ENCODE measurements at regions not wholly inside any gene's neighbourhood (a gene's known extent, or its start where the extent isn't known, plus 50 kb on each side); places are given as distances from the start of the nearest gene placed in this dataset.

DNA sequence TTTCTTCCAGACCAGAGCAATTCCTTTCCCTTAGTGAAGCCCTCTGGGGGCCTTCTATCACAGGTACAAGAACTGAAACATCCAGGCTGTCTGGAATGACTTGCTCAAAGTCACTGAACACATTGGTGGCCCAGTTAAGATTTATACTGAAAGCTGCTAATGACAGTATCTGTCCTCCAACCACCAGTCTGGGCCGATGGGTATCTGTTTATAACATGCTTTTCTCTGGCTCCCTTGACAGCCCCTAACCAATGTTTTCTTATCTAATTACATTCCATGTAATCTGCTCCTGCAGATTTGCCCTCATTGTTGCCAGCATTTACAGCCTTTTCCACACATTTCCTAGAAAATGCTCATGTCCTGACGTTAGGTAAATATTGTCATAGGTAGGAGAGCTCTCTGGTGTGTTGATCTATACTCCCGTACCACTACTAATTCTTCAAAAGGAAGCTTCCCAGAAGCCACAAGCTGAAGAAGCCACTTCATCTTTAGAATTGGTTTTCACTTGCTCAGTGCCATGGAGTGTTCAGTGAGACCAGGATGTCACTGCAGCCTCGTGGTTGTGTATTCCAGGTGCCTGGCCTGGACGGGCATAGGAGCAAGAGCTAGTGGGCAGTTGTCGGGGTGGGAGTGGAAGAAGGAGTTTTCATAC, 163.9 kb downstream of the TSEN15 start:
- TF ChIP-seq, protein P1, sequence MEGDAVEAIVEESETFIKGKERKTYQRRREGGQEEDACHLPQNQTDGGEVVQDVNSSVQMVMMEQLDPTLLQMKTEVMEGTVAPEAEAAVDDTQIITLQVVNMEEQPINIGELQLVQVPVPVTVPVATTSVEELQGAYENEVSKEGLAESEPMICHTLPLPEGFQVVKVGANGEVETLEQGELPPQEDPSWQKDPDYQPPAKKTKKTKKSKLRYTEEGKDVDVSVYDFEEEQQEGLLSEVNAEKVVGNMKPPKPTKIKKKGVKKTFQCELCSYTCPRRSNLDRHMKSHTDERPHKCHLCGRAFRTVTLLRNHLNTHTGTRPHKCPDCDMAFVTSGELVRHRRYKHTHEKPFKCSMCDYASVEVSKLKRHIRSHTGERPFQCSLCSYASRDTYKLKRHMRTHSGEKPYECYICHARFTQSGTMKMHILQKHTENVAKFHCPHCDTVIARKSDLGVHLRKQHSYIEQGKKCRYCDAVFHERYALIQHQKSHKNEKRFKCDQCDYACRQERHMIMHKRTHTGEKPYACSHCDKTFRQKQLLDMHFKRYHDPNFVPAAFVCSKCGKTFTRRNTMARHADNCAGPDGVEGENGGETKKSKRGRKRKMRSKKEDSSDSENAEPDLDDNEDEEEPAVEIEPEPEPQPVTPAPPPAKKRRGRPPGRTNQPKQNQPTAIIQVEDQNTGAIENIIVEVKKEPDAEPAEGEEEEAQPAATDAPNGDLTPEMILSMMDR (IDR thresholded peaks at IDR 0.05; ENCODE audit: insufficient read depth, low read depth, low read length): no peak
- CTCF ChIA-PET: interaction anchor here (1.0 to 2.1 kb wide), 2 partner anchors 10 to 59 kb away, joined by 3 to 5 read pairs; no protein-coding TSS in a partner anchor
- no peak for DNase-seq (ENCODE audit: low read depth)

DNA sequence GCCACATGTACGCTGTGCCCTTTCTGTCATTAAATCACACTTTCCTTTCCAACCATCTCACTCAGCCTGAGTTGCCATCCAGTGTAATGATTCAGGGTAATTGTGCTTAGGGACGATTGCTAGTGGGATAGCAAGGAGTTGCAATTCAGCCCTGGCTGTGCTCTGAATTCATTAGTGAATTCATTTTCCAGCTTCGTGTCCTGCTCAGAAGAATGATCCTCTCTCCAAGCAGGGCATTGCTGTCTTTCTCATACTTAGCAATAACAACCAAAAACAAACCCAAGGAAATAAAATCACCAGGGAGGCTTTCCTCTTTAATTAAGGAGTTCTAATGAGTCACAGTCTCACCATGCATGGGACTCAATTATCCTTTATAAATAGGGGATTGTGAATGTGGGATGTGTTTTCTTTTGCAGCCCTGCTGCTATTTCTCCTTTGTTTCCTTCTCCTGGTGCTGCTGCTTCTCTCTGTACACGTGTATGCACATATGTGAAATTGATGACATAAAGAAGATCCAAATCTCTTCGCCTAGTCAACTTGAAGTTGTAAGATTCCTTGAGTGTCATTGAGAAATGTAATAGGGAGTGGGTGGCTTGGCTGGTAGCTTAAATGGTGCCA, 167.0 kb downstream of the TSEN15 start:
- TF ChIP-seq, protein P1 (IDR thresholded peaks at IDR 0.05; ENCODE audit: insufficient read depth, low read depth, low read length): no peak
- H3K36me3 ChIP-seq (ENCODE audit: control insufficient read depth, insufficient read depth, low read length): no peaks in the 10 kb centered on the region
- ChIA-PET CTCF (no interaction called here), POLR2A (no interaction called here)
- H3K4me3 ChIP-seq (ENCODE audit: low read depth, low read length): no peak overlapping the region
- no peak for DNase-seq (ENCODE audit: low read depth)
- no peaks in the 10 kb centered on the region for H3K27me3 ChIP-seq (ENCODE audit: control insufficient read depth, insufficient read depth, low read length)

More for the DNA sequence above, 163.9 kb downstream of the TSEN15 start:
- H3K36me3 ChIP-seq (ENCODE audit: control insufficient read depth, insufficient read depth, low read length): no peaks in the 10 kb centered on the region
- POLR2A ChIA-PET: no interaction called here
- no peak overlapping the region for H3K4me3 ChIP-seq (ENCODE audit: low read depth, low read length)
- H3K27me3 ChIP-seq (ENCODE audit: control insufficient read depth, insufficient read depth, low read length): no peaks in the 10 kb centered on the region

DNA sequence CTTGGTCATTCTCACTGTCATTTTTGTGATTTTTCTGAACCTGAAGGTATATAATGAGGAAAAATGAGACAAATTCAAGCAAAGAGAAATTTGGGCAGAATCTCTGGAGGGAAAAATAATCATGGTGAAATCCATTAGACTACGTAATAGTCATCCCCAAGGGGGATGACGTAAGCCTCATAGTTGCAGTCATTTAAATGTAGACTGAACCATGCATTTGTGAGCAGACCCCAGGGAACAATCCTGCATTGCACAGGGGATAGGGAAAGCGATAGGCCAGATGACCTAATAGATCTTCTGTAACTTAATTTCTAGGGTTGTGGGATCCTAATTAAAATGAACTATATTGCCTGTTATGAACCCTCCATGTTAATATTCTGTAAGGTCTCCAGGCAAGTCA, 167.4 kb upstream of the C1orf21 start:
- H3K36me3 ChIP-seq (ENCODE audit: control insufficient read depth, insufficient read depth, low read length): no peaks in the 10 kb centered on the region
- CTCF ChIA-PET: interaction anchor here (1.2 to 4.8 kb wide), 2 partner anchors 20 to 142 kb away, joined by 3 to 49 read pairs; no protein-coding TSS in a partner anchor
- POLR2A ChIA-PET: no interaction called here
- no peaks in the 10 kb centered on the region for H3K27me3 ChIP-seq (ENCODE audit: control insufficient read depth, insufficient read depth, low read length)
- no peak overlapping the region for H3K4me3 ChIP-seq (ENCODE audit: low read depth, low read length)
- DNase-seq (ENCODE audit: low read depth): no peak
- TF ChIP-seq, protein P1 (IDR thresholded peaks at IDR 0.05; ENCODE audit: insufficient read depth, low read depth, low read length): no peak

DNA sequence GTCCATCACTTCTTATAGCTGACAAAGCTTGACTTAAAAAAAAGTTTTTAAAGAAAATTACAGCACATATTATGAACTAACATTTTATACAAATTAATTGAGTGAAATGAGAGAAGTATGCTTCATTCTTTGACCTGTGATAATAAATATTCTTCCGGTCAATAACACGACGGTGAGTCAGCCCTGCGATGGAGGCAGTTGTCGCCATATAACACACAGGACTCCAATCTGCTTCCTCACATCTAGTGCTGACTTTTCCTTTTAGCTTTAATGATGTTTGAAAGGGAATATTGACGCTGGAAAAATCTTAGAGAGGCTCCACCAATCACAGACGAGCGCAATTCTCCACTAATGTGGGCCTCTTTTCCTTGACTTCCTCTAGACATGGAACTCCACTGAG, 166.9 kb upstream of the C1orf21 start:
- Histone ChIP-seq H3K27me3 (ENCODE audit: control insufficient read depth, insufficient read depth, low read length) (no peaks in the 10 kb centered on the region), H3K4me3 (ENCODE audit: low read depth, low read length) (no peak overlapping the region), H3K36me3 (ENCODE audit: control insufficient read depth, insufficient read depth, low read length) (no peaks in the 10 kb centered on the region)
- DNase-seq (ENCODE audit: low read depth): no peak
- ChIA-PET POLR2A (no interaction called here), CTCF (interaction anchor here (1.2 to 4.8 kb wide), 3 partner anchors 20 to 444 kb away, joined by 3 to 49 read pairs (median 4); no protein-coding TSS in a partner anchor)
- TF ChIP-seq, protein P1 (IDR thresholded peaks at IDR 0.05; ENCODE audit: insufficient read depth, low read depth, low read length): no peak

DNA sequence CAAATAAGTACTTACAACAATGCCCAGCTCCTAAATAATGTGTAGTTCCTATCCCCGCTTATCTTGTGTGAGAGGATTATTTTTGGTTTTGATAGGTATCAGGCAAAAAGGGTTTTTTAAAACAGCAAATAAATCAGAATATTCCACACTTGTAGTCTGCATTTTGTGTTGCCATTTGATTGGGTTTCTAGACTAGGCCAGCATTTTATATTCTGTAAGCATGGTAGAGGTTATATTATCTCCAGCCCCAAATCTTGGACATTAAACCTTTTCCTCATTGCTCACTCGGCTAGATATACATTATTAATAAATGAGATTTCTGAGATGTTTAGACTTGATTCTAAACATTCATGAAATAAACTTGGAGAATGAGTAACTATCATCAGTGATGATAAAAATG, 165.7 kb upstream of the C1orf21 start:
- CTCF ChIA-PET: interaction anchor here (0.6 to 4.8 kb wide), 9 partner anchors 8 to 443 kb away, joined by 3 to 49 read pairs (median 4); no protein-coding TSS in a partner anchor
- H3K36me3 ChIP-seq (ENCODE audit: control insufficient read depth, insufficient read depth, low read length): no peaks in the 10 kb centered on the region
- H3K27me3 ChIP-seq (ENCODE audit: control insufficient read depth, insufficient read depth, low read length): no peaks in the 10 kb centered on the region
- POLR2A ChIA-PET: no interaction called here
- DNase-seq (ENCODE audit: low read depth): no peak
- TF ChIP-seq, protein P1 (IDR thresholded peaks at IDR 0.05; ENCODE audit: insufficient read depth, low read depth, low read length): no peak
- H3K4me3 ChIP-seq (ENCODE audit: low read depth, low read length): no peak overlapping the region
